Hepatocyte (in vitro differentiated cells): ENCODE measurements at regions not wholly inside any gene's neighbourhood (a gene's known extent, or its start where the extent isn't known, plus 50 kb on each side); places are given as distances from the start of the nearest gene placed in this dataset.

Experiments
- DNase-seq: peaks from one replicate; pipeline ENCODE4 v3.0.0-alpha.2; 2016; ENCODE audit warnings: low spot score
- H2AFZ ChIP-seq: fragments of 200-600 bp; sonication (generic); 2 replicates; pipeline ENCODE4 v1.6.0; 2016; ENCODE audit warnings: antibody characterized with exemption, mild to moderate bottlenecking
- H3K27ac ChIP-seq: fragments of 200-600 bp; sonication (generic); 2 replicates; pipeline ENCODE4 v1.5.1; 2016; ENCODE audit warnings: mild to moderate bottlenecking
- H3K27me3 ChIP-seq: fragments of 200-600 bp; sonication (generic); 2 replicates; pipeline ENCODE4 v1.6.1; 2016
- H3K36me3 ChIP-seq: fragments of 200-600 bp; sonication (generic); replicated peaks from 2 replicates; pipeline ENCODE4 v1.5.1; 2016; ENCODE audit warnings: low read depth; ENCODE audit not compliant: insufficient read depth
- H3K4me1 ChIP-seq: fragments of 200-600 bp; sonication (generic); 2 replicates; pipeline ENCODE4 v1.5.1; 2016; ENCODE audit warnings: mild to moderate bottlenecking, moderate library complexity; ENCODE audit not compliant: insufficient read depth
- H3K4me2 ChIP-seq: fragments of 200-600 bp; sonication (generic); 2 replicates; pipeline ENCODE4 v1.6.0; 2016
- H3K4me3 ChIP-seq: fragments of 200-600 bp; sonication (generic); 2 replicates; pipeline ENCODE4 v1.5.1; 2016; ENCODE audit warnings: mild to moderate bottlenecking
- H3K79me2 ChIP-seq: fragments of 200-600 bp; sonication (generic); 2 replicates; pipeline ENCODE4 v1.6.0; 2017; ENCODE audit warnings: mild to moderate bottlenecking
- H3K9me2 ChIP-seq: fragments of 200-600 bp; sonication (generic); replicated peaks from 2 replicates; pipeline ENCODE4 v1.6.0; 2017; ENCODE audit warnings: mild to moderate bottlenecking; ENCODE audit not compliant: insufficient read depth
- H3K9me3 ChIP-seq: fragments of 200-600 bp; sonication (generic); 2 replicates; pipeline ENCODE4 v1.5.1; 2016; ENCODE audit warnings: low read depth, mild to moderate bottlenecking
- H4K20me1 ChIP-seq: fragments of 200-600 bp; sonication (generic); 2 replicates; pipeline ENCODE4 v1.6.0; 2016; ENCODE audit warnings: mild to moderate bottlenecking; ENCODE audit not compliant: insufficient read depth, poor library complexity, severe bottlenecking
- EZH2 ChIP-seq: fragments of 200-600 bp; sonication (generic); IDR thresholded peaks from 2 replicates; pipeline ENCODE4 v1.6.1; 2016; ENCODE audit warnings: antibody characterized with exemption, mild to moderate bottlenecking, borderline replicate concordance
- EZH2phosphoT487 ChIP-seq: fragments of 200-600 bp; sonication (generic); IDR thresholded peaks from one replicate; pipeline ENCODE4 v1.6.1; 2018; ENCODE audit warnings: antibody characterized with exemption, mild to moderate bottlenecking, low read depth, moderate library complexity; ENCODE audit not compliant: unreplicated experiment, severe bottlenecking
- WGBS: methylation state at CpG from one replicate; pipeline ENCODE4 v1.1.6; 2016; ENCODE audit warnings: low lambda C conversion rate; ENCODE audit errors: missing lambda C conversion rate; 5-methylcytosine and 5-hydroxymethylcytosine counted together
- TF ChIP-seq, protein P1 (sequence below): fragments of 200-600 bp; sonication (generic); IDR thresholded peaks from 2 replicates; pipeline ENCODE4 v1.5.1; 2016; ENCODE audit warnings: antibody characterized with exemption, mild to moderate bottlenecking; ENCODE audit not compliant: poor library complexity

DNA sequence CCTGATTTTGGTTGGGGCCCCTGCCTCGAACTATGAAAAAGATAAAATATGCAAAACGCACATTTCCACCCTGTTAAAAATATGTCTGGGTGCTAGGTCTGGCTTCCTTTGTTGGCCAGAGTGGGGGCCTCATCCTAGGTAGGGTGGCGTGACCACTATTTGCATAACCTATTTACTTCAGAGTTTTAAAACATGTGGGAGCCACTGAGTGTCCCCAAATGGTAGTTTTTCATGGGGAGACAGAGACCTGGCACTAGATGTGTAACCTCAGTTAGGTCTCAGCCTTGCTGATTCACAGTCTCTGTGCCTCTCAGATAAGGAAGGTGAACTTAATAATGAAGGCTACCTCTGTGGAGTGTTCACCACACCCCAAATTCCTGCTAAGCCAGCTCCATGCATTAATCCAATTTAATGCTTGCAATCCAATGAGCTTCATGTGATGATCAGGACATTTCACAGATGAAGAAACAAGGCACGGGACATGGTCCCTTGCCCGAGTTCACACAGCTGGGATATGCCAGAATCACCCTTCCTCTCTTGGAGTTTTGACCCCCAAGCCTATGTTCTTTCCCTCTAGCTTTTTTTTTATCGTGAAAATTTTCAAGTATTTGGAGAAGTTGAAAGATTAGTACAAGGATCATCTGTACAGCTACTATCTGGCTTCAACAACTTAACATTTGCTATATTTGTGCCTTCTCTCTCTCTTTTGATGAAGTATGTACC lies 103.4 kb downstream of the IRF8 start:
- no peaks in the 10 kb centered on the region for H3K4me1 ChIP-seq
- WGBS, result 85% methylated on average over 6 of the region's 6 CpGs
- no peaks in the 10 kb centered on the region for H3K9me2 ChIP-seq
- no peak for DNase-seq
- H3K36me3 ChIP-seq, result no peaks in the 10 kb centered on the region
- H3K4me3 ChIP-seq, result no peak overlapping the region
- no peak overlapping the region for H3K4me2 ChIP-seq
- no peak overlapping the region for H2AFZ ChIP-seq
- H3K9me3 ChIP-seq, result no peaks in the 10 kb centered on the region
- no peak overlapping the region for H3K27ac ChIP-seq
- no peaks in the 10 kb centered on the region for H3K27me3 ChIP-seq
- TF ChIP-seq, protein P1, sequence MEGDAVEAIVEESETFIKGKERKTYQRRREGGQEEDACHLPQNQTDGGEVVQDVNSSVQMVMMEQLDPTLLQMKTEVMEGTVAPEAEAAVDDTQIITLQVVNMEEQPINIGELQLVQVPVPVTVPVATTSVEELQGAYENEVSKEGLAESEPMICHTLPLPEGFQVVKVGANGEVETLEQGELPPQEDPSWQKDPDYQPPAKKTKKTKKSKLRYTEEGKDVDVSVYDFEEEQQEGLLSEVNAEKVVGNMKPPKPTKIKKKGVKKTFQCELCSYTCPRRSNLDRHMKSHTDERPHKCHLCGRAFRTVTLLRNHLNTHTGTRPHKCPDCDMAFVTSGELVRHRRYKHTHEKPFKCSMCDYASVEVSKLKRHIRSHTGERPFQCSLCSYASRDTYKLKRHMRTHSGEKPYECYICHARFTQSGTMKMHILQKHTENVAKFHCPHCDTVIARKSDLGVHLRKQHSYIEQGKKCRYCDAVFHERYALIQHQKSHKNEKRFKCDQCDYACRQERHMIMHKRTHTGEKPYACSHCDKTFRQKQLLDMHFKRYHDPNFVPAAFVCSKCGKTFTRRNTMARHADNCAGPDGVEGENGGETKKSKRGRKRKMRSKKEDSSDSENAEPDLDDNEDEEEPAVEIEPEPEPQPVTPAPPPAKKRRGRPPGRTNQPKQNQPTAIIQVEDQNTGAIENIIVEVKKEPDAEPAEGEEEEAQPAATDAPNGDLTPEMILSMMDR, result no peak
- TF ChIP-seq EZH2phosphoT487 (no peak), EZH2 (no peak)
- no peaks in the 10 kb centered on the region for H4K20me1 ChIP-seq
- no peaks in the 10 kb centered on the region for H3K79me2 ChIP-seq

DNA sequence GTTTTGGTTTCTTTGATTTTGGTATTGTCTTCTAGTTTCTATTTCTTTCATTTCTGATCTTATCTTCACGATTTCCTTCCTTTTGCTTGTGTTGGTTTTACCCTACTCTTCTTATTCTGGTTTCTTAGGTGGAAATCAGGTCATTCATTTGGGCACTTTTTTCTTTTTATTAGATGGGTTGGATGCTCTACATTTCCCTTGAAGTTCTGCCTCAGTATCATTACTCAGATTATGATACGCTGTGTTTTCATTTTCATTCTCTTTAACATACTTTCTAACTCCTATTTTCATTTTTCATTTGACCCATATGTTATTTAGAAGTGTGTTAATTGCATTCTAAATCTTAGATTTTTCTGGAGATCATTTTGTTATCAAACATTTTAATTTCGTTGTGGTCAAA lies 108.6 kb downstream of the IRF8 start:
- TF ChIP-seq, protein P1, result no peak
- no peak for TF ChIP-seq EZH2
- no peak for TF ChIP-seq EZH2phosphoT487
- H3K79me2 ChIP-seq, result no peaks in the 10 kb centered on the region
- H3K4me2 ChIP-seq, result no peak overlapping the region
- no peaks in the 10 kb centered on the region for H3K27me3 ChIP-seq
- 84% methylated on average over 3 of the region's 3 CpGs for WGBS
- no peaks in the 10 kb centered on the region for H4K20me1 ChIP-seq
- no peaks in the 10 kb centered on the region for H3K36me3 ChIP-seq
- no peaks in the 10 kb centered on the region for H3K9me3 ChIP-seq
- H3K4me1 ChIP-seq, result no peaks in the 10 kb centered on the region
- DNase-seq, result no peak
- H2AFZ ChIP-seq, result no peak overlapping the region
- H3K27ac ChIP-seq, result no peak overlapping the region
- H3K9me2 ChIP-seq, result no peaks in the 10 kb centered on the region
- no peak overlapping the region for H3K4me3 ChIP-seq

DNA sequence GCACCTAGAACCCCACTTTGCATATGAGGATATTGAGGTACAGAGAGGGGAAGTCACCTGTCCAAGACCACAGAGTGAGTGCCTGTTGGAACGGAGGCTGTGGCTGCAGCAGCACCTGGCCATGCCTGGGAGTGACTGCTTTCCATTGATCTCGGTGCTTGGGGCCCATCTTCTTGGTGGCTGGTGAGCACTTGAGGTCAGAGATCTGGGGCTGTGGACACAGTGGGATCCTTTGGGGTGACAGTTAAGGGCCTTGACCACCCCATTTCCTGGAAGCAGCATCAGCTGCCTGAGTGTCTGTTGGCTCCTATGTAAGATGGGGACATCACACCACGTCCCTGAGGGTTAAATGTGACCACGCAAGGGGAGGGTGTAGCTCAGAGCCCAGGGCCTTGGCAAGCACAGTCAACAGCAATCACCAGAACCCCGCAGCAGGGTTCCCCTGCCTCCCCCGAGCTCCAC lies 111.7 kb downstream of the IRF8 start:
- no peaks in the 10 kb centered on the region for H3K4me1 ChIP-seq
- no peaks in the 10 kb centered on the region for H3K79me2 ChIP-seq
- DNase-seq, result no peak
- no peaks in the 10 kb centered on the region for H3K9me2 ChIP-seq
- H3K36me3 ChIP-seq, result no peaks in the 10 kb centered on the region
- H3K27ac ChIP-seq, result no peak overlapping the region
- TF ChIP-seq EZH2phosphoT487, result no peak
- TF ChIP-seq, protein P1, result no peak
- no peak for TF ChIP-seq EZH2
- no peak overlapping the region for H2AFZ ChIP-seq
- H3K27me3 ChIP-seq, result no peaks in the 10 kb centered on the region
- whole genome bisulfite sequencing, result 86% methylated on average over 6 of the region's 6 CpGs
- H4K20me1 ChIP-seq, result no peaks in the 10 kb centered on the region
- no peak overlapping the region for H3K4me2 ChIP-seq
- no peaks in the 10 kb centered on the region for H3K9me3 ChIP-seq
- no peak overlapping the region for H3K4me3 ChIP-seq
